ENCODE measurements at regions not wholly inside any gene's neighbourhood (a gene's known extent, or its start where the extent isn't known, plus 50 kb on each side); places are given as distances from the start of the nearest gene placed in this dataset.

- no peak for DNase-seq
Measured at GRCh38 chrX:143800150-143800549, 79.6 kb upstream of the SPANXN2 start.

GRCh38 chrX:143788265-143788664 lies 67.7 kb upstream of the SPANXN2 start:
- peak; percentile 17 for DNase-seq

- DNase-seq, result no peak
Measured at GRCh38 chrX:143787341-143787740, 66.8 kb upstream of the SPANXN2 start.

- peak; percentile 22 for DNase-seq
Measured at GRCh38 chrX:143781103-143781502, 60.6 kb upstream of the SPANXN2 start.

All from fibroblast of upper back skin (primary cell).